SIG-M5 treated with dmso at 0.1 percent for 504 hours (cell line): ENCODE measurements at regions not wholly inside any gene's neighbourhood (a gene's known extent, or its start where the extent isn't known, plus 50 kb on each side); places are given as distances from the start of the nearest gene placed in this dataset.

Experiments used
- DNase-seq: peaks from one replicate; lab custom pipeline; 2025; ENCODE audit not compliant: unreplicated experiment; lab: John Stamatoyannopoulos, UW

DNA sequence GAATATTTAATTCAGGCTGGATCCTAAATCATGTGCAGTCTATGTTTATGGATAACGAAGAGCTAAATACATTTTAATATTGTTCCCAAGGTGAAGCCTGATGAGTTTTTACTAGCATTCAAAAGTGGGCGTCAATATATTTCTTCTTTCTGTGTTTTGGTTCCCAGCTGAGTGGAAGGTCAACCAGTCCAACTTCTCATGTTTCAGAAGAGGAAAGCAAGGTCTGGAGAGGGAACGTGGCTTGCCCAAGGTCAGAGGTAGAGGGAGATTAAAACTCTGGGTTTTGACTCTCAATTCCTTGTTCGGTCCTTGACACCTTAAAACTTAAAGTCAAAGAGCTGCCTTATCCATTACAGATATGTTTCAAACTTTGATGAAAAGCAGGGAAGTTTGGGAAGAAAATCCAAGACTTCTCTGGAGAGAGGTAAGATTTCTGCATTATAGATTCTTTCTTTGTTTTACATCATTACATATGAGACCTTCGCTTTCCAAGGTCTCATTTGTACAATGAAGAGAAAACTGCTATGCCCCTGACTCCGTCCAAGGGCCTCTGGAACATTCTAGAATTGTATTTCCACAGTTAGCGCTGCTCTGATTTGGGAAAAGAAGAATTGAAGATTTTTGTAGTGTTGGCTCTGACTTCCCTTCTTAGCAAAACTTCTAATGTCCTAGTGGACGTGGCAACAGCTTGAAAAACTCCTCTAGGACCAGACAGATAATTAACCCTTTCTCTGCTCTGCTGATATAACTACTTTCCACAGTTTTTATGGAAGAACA is 57.7 kb upstream of the HES1 start:
- DNase-seq, result no peak

- DNase-seq, result no peak
Measured at GRCh38 chr3:194079702-194080172, 56.2 kb upstream of the HES1 start.

- no peak for DNase-seq
Measured at GRCh38 chr3:194080436-194080835, 55.5 kb upstream of the HES1 start.

DNA sequence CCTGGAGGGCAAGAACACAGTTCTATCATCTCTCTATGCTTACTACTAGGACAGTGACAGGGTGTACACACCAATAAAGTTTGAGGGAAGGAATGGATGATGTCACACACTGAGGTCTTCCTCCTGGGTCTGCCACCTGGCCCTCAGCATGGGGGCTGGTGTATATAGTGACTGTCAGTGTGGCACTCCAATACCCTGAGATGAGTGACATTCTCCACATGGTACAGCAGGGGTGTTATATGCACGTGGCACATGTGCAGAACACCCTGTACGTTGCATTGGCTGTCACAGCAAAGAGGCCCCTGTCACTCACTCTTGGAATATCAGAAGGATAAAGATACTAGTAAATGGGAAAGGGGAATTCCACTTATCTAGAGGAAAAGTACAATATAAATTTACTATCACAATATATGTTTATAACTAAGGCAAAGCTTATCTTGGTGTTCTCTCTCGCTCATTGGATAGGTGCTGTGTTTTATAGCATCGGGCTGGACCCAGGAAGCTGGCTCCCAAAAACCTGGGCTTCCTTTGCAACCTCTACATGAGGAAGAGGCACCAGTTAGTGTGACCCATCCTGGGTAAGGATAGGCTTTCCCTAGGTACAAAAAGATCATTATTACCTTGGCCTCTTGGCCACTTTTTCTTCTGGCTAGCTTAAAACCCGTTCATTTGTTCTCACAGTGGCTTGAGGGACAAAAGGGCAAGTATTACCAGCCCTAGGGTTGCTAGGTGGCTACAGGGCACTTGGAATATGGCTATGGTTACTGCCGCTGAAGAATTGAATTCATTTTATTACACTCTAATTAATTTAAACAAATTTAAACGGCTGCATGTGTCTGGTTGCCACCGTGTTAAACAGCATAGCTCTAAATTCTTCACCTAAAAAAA is 54.8 kb upstream of the HES1 start:
- DNase-seq, result no peak

GRCh38 chr3:194081826-194082225 is 54.1 kb upstream of the HES1 start:
- no peak for DNase-seq

DNA sequence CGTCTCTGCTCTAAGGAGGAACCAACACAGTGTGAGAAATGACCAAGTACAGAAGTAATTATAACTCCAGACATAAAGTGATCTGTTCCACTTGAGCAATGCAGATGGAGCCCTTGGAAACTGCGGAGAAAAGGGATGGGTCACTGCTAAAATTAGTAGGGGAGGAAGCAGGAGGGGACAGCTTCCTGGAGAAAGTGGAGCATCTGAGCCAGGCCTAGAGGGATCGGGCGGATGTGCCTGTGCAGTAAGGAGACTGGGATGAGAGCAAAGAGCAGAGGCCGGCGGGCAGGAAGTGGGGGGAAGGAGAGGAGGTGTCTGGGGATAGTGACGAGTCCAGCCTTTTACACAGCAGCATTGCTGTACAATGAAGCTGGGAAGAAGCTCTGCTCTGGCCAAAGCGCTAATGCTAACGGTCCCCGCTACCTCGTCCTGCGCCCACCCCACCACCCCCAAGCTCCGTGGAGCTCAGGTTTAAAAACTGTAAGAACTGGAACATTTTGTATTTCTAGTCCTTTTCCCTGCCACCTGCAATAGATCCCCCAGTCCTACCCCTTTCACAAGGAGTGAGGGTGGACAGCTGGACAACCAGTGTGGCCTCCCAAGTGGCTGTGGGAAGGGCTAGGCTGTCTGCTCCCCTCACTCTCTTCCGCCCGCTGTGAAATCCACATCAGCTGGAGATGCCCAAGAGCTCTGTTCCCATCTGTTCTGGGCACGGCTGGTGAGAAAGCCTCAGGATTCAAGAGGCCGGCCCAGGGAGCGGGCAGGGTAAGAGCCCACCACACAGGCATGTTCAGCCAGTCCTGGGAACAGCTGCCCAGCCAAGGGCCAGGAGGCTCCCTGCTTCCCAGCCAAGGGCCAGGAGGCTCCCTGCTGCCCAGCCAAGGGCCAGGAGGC is 53.0 kb upstream of the HES1 start:
- no peak for DNase-seq

- DNase-seq, result no peak
Measured at GRCh38 chr3:194083637-194084224, 52.2 kb upstream of the HES1 start.

DNA sequence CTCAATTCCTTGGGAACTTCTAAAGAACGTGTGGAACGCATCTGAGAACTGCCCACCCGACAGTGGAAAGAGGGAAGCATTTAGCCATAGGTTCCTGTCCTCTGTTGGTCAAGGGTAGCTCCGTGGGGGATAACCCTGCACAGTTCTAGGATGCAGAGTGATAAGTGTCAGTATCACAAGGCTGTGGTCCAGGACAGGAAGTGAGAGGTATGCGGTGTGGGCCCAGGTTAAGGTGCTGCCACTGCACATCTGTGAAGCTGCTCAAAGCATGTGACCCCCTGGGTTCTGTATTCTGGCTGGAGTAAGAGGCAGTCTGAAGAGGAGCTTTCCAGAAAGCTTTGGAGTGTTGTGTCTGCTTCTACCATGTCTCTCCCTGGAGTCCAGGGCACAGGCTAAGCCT is 51.7 kb upstream of the HES1 start:
- no peak for DNase-seq
